HepG2 (cell line): ENCODE measurements at regions not wholly inside any gene's neighbourhood (a gene's known extent, or its start where the extent isn't known, plus 50 kb on each side); places are given as distances from the start of the nearest gene placed in this dataset.

ENCODE experiments used
- EP300 ChIP-seq, 3 experiments: sonication (generic) in 1 of 3; formaldehyde crosslinking in 1 of 3; IDR thresholded peaks; 2 replicates each; pipeline versions ENCODE4 v1.5.1 to v1.6.1; 2011 to 2020; ENCODE audit warnings: low read depth in 2 of 3, low read length in 2 of 3, borderline replicate concordance in 1 of 3, improper control_type of control experiment in 1 of 3, mild to moderate bottlenecking in 1 of 3, missing genetic modification reagents in 1 of 3, moderate library complexity in 1 of 3
- KDM5A ChIP-seq: fragments of 200-600 bp; sonication (generic); IDR thresholded peaks from 2 replicates; pipeline ENCODE4 v1.7.0; 2018; ENCODE audit warnings: antibody characterized with exemption, mild to moderate bottlenecking, low read length, borderline replicate concordance
- MAFF ChIP-seq: IDR thresholded peaks from 2 replicates; pipeline ENCODE4 v1.6.1; 2011; ENCODE audit warnings: low read depth, low read length, improper control_type of control experiment
- POLR2A ChIP-seq, 2 experiments: IDR thresholded peaks; 2 replicates each; pipeline ENCODE4 v1.6.1; 2011; ENCODE audit warnings: low read depth in 2 of 2, low read length in 2 of 2, mild to moderate bottlenecking in 1 of 2, moderate library complexity in 1 of 2; ENCODE audit not compliant: insufficient read depth in 1 of 2
- RAD21 ChIP-seq: fragments of 450-650 bp; formaldehyde crosslinking; IDR thresholded peaks from 2 replicates; pipeline ENCODE4 v1.5.0; 2020; ENCODE audit warnings: mild to moderate bottlenecking
- RORA ChIP-seq: sonication (generic); formaldehyde crosslinking; IDR thresholded peaks from 2 replicates; pipeline ENCODE4 v1.5.0; 2020; ENCODE audit warnings: mild to moderate bottlenecking, missing genetic modification reagents, moderate library complexity
- SIN3A ChIP-seq: IDR thresholded peaks from 2 replicates; pipeline ENCODE4 v1.6.1; 2011; ENCODE audit warnings: low read depth, mild to moderate bottlenecking, control low read depth, low read length, borderline replicate concordance
- SP1 ChIP-seq, 2 experiments: fragments of 450-650 bp in 1 of 2; sonication (generic) in 1 of 2; formaldehyde crosslinking in 1 of 2; IDR thresholded peaks; 2 replicates each; pipeline versions ENCODE4 v1.4.0 to v1.6.1; 2016 to 2020; ENCODE audit warnings: missing genetic modification reagents in 1 of 2
- SRF ChIP-seq: IDR thresholded peaks from 2 replicates; pipeline ENCODE4 v1.6.1; 2011; ENCODE audit warnings: mild to moderate bottlenecking, low read depth, low read length, moderate library complexity
- TAF1 ChIP-seq: sonication (generic); formaldehyde crosslinking; IDR thresholded peaks from 2 replicates; pipeline ENCODE4 v1.4.0; 2020; ENCODE audit warnings: missing genetic modification reagents
- TAF15 ChIP-seq: fragments of 200-400 bp; formaldehyde crosslinking; IDR thresholded peaks from one replicate; pipeline ENCODE4 v1.6.1; 2018; ENCODE audit warnings: mild to moderate bottlenecking, low read depth, low read length; ENCODE audit not compliant: poor library complexity, severe bottlenecking
- ZKSCAN1 ChIP-seq: fragments of 150-350 bp; IDR thresholded peaks from 2 replicates; pipeline ENCODE4 v1.6.1; 2014; ENCODE audit warnings: low read length
- TF ChIP-seq, protein P1 (sequence below): sonication (generic); formaldehyde crosslinking; IDR thresholded peaks from 2 replicates; pipeline ENCODE4 v1.5.0; 2020; ENCODE audit warnings: mild to moderate bottlenecking, missing genetic modification reagents, moderate library complexity

- TF ChIP-seq, protein P1, sequence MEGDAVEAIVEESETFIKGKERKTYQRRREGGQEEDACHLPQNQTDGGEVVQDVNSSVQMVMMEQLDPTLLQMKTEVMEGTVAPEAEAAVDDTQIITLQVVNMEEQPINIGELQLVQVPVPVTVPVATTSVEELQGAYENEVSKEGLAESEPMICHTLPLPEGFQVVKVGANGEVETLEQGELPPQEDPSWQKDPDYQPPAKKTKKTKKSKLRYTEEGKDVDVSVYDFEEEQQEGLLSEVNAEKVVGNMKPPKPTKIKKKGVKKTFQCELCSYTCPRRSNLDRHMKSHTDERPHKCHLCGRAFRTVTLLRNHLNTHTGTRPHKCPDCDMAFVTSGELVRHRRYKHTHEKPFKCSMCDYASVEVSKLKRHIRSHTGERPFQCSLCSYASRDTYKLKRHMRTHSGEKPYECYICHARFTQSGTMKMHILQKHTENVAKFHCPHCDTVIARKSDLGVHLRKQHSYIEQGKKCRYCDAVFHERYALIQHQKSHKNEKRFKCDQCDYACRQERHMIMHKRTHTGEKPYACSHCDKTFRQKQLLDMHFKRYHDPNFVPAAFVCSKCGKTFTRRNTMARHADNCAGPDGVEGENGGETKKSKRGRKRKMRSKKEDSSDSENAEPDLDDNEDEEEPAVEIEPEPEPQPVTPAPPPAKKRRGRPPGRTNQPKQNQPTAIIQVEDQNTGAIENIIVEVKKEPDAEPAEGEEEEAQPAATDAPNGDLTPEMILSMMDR (CRISPR knock-in tag): no peak
- TF ChIP-seq POLR2A (IDR thresholded peaks at IDR 0.05; ENCODE audit: insufficient read depth in 1 of 2, low read depth in 2 of 2, low read length in 2 of 2) (no peak), MAFF (no peak), ZKSCAN1 (no peak), TAF1 (no peak), EP300 (IDR thresholded peaks at IDR 0.05; ENCODE audit: low read depth in 2 of 2, low read length in 2 of 2) (no peak), EP300 (CRISPR knock-in tag; IDR thresholded peaks at IDR 0.05; ENCODE audit: borderline replicate concordance) (no peak), SIN3A (no peak), RORA (CRISPR knock-in tag) (no peak), RAD21 (CRISPR knock-in tag) (no peak), TAF15 (no peak), KDM5A (no peak), SRF (no peak), SP1 (IDR thresholded peaks at IDR 0.05) (no peak), SP1 (CRISPR knock-in tag; IDR thresholded peaks at IDR 0.05) (no peak)
Observed at GRCh38 chr3:118775021-118775420, 259.6 kb downstream of the IGSF11 start.
